OCI-LY3 (cell line): ENCODE measurements at regions not wholly inside any gene's neighbourhood (a gene's known extent, or its start where the extent isn't known, plus 50 kb on each side); places are given as distances from the start of the nearest gene placed in this dataset.

ENCODE experiments used
- EZH2phosphoT487 ChIP-seq: fragments of 200-600 bp; shearing (Covaris generic); IDR thresholded peaks from 2 replicates; pipeline ENCODE4 v1.6.1; 2018; ENCODE audit warnings: antibody characterized with exemption, mixed run types, low read depth
- TF ChIP-seq, protein P1 (sequence below): fragments of 200-600, 300-600 bp; sonication (generic); IDR thresholded peaks from 2 replicates; pipeline ENCODE4 v1.5.1; 2014; ENCODE audit warnings: antibody characterized with exemption, low read length, low read depth

DNA sequence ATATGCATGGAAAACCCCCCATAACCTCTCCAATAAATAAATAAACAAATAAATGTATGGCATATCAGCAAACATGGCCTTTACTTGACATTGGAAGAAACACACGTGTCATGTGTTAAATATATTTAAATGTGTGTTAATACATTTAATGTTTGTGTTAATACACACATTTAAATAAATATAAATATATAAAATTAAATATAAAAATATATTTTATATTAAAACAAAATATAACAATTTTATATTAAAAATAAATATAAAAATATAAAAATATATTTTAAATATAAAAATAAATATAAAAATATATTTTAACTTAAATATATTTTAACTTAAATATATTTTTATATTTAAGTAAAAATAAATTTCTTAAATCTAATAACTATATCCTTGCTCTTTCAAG lies 187.6 kb upstream of the CXXC4 start:
- TF ChIP-seq, protein P1, sequence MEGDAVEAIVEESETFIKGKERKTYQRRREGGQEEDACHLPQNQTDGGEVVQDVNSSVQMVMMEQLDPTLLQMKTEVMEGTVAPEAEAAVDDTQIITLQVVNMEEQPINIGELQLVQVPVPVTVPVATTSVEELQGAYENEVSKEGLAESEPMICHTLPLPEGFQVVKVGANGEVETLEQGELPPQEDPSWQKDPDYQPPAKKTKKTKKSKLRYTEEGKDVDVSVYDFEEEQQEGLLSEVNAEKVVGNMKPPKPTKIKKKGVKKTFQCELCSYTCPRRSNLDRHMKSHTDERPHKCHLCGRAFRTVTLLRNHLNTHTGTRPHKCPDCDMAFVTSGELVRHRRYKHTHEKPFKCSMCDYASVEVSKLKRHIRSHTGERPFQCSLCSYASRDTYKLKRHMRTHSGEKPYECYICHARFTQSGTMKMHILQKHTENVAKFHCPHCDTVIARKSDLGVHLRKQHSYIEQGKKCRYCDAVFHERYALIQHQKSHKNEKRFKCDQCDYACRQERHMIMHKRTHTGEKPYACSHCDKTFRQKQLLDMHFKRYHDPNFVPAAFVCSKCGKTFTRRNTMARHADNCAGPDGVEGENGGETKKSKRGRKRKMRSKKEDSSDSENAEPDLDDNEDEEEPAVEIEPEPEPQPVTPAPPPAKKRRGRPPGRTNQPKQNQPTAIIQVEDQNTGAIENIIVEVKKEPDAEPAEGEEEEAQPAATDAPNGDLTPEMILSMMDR = no peak
- TF ChIP-seq EZH2phosphoT487 = no peak
